Neural cell (in vitro differentiated cells): ENCODE measurements at regions not wholly inside any gene's neighbourhood (a gene's known extent, or its start where the extent isn't known, plus 50 kb on each side); places are given as distances from the start of the nearest gene placed in this dataset.

Experiments
- EP300 ChIP-seq: fragments of 450-650 bp; conservative IDR thresholded peaks from 2 replicates; pipeline ENCODE4 v1.6.1; 2014; ENCODE audit warnings: antibody characterized with exemption, mild to moderate bottlenecking, moderate library complexity; ENCODE audit not compliant: poor library complexity, severe bottlenecking
- EZH2 ChIP-seq: fragments of 200-600, 300-800 bp; shearing (Covaris generic), sonication (generic); IDR thresholded peaks from 2 replicates; pipeline ENCODE4 v1.6.1; 2014; ENCODE audit warnings: antibody characterized with exemption, low read length, borderline replicate concordance, mild to moderate bottlenecking; ENCODE audit not compliant: insufficient read depth, poor library complexity, severe bottlenecking
- MXI1 ChIP-seq: fragments of 450-650 bp; conservative IDR thresholded peaks from 2 replicates; pipeline ENCODE4 v1.6.1; 2014; ENCODE audit warnings: antibody characterized with exemption, mild to moderate bottlenecking; ENCODE audit not compliant: poor library complexity, severe bottlenecking
- POLR2AphosphoS5 ChIP-seq: IDR thresholded peaks from 2 replicates; pipeline ENCODE4 v1.6.1; 2012
- RAD21 ChIP-seq: fragments of 450-650 bp; conservative IDR thresholded peaks from 2 replicates; pipeline ENCODE4 v1.6.1; 2014; ENCODE audit warnings: antibody characterized with exemption, mild to moderate bottlenecking, moderate library complexity
- REST ChIP-seq: IDR thresholded peaks from 2 replicates; pipeline ENCODE4 v1.6.1; 2012; ENCODE audit warnings: borderline replicate concordance
- SMC3 ChIP-seq: fragments of 450-650 bp; conservative IDR thresholded peaks from 2 replicates; pipeline ENCODE4 v1.6.1; 2014; ENCODE audit warnings: antibody characterized with exemption, mild to moderate bottlenecking, moderate library complexity; ENCODE audit not compliant: poor library complexity
- TAF1 ChIP-seq: IDR thresholded peaks from 2 replicates; pipeline ENCODE4 v1.6.1; 2012; ENCODE audit warnings: low read depth
- TF ChIP-seq, protein P1 (sequence below): fragments of 450-650 bp; IDR thresholded peaks from 2 replicates; pipeline ENCODE4 v1.5.1; 2014; ENCODE audit warnings: antibody characterized with exemption, mild to moderate bottlenecking, moderate library complexity; ENCODE audit not compliant: poor library complexity, severe bottlenecking

DNA sequence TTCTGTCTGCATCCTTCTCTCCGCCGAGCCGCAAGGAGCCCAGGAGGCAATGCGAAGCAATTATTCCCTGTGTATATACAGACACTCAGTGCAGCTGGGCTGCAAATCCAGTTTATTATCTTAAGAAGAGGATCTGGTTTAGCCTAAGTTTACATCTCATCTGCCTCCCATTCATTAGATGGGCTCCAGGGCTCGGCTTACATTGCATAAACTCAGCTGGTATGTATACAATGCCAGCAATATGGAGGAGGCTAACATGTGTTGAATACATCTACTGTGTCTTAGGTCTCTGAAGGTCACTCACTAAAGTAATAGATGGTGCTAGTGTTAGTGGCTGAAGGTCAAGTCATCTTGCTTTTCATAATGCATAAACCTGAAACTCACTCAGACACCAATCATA lies 996.8 kb downstream of the KCNMA1 start:
- TF ChIP-seq, protein P1, sequence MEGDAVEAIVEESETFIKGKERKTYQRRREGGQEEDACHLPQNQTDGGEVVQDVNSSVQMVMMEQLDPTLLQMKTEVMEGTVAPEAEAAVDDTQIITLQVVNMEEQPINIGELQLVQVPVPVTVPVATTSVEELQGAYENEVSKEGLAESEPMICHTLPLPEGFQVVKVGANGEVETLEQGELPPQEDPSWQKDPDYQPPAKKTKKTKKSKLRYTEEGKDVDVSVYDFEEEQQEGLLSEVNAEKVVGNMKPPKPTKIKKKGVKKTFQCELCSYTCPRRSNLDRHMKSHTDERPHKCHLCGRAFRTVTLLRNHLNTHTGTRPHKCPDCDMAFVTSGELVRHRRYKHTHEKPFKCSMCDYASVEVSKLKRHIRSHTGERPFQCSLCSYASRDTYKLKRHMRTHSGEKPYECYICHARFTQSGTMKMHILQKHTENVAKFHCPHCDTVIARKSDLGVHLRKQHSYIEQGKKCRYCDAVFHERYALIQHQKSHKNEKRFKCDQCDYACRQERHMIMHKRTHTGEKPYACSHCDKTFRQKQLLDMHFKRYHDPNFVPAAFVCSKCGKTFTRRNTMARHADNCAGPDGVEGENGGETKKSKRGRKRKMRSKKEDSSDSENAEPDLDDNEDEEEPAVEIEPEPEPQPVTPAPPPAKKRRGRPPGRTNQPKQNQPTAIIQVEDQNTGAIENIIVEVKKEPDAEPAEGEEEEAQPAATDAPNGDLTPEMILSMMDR: no peak
- TF ChIP-seq EZH2: no peak
- no peak for TF ChIP-seq POLR2AphosphoS5
- no peak for TF ChIP-seq RAD21
- no peak for TF ChIP-seq SMC3
- no peak for TF ChIP-seq MXI1
- no peak for TF ChIP-seq TAF1
- TF ChIP-seq REST: no peak
- no peak for TF ChIP-seq EP300
